Erythroblast (primary cell): ENCODE measurements at regions not wholly inside any gene's neighbourhood (a gene's known extent, or its start where the extent isn't known, plus 50 kb on each side); places are given as distances from the start of the nearest gene placed in this dataset.

Source experiments
- GATA1 ChIP-seq: IDR thresholded peaks from 2 replicates; pipeline ENCODE4 v1.6.1; 2011; ENCODE audit warnings: low read depth, mild to moderate bottlenecking, control low read depth, low read length, moderate library complexity
- POLR2A ChIP-seq: IDR thresholded peaks from 2 replicates; pipeline ENCODE4 v1.6.1; 2011; ENCODE audit warnings: mild to moderate bottlenecking, low read length

DNA sequence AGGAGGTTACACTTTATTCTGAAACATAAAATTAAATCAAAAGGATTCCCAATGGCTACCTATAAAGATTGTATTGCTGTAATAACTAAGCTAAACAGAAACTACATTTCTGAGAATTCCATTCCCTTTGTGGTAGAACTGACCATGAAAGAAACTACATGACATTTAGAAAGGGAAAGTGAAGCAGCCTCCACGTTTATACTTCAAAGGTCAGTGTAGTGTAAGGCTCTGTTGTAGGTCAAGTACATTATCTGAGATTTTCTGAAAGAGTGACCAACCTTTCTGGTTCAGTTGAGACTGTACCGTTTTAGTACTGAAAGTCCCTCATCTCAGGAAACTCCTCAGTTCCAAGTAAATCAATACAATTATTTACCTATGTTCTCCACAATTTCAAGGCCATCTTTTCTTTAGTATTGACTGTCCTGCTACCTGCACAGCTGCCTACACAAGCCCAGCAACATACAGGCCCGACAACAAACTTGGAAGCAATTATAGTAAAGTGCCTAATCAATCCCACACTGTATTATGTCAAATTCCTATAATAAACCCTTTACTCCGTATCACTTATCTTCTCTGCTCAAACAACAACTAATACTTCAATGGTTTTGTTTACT is 343.0 kb downstream of the PLOD2 start:
- TF ChIP-seq POLR2A (no peak), GATA1 (no peak)
